ENCODE measurements at regions not wholly inside any gene's neighbourhood (a gene's known extent, or its start where the extent isn't known, plus 50 kb on each side); places are given as distances from the start of the nearest gene placed in this dataset.
"Not testable (repeated sequence)": the region's sequence is repeated elsewhere in the genome, so short reads cannot be mapped to it uniquely, and the experiment has no call there.

- no peak for DNase-seq (ENCODE audit: low spot score)
These were observed 678.0 kb upstream of the KCND2 start for GRCh38 chr7:119594956-119595355.

- DNase-seq (ENCODE audit: low spot score), result no peak
These were observed 676.3 kb upstream of the KCND2 start for GRCh38 chr7:119596651-119597050.

- DNase-seq (ENCODE audit: low spot score), result no peak
These were observed 666.7 kb upstream of the KCND2 start for GRCh38 chr7:119606297-119606696.

- no peak for DNase-seq (ENCODE audit: low spot score)
These were observed 652.2 kb upstream of the KCND2 start for GRCh38 chr7:119620769-119621168.

- DNase-seq (ENCODE audit: low spot score), result no peak
These were observed 649.5 kb upstream of the KCND2 start for GRCh38 chr7:119623427-119623826.

- no peak for DNase-seq (ENCODE audit: low spot score)
These were observed 642.5 kb upstream of the KCND2 start for GRCh38 chr7:119630406-119630969.

GRCh38 chr7:119633812-119634211, 639.2 kb upstream of the KCND2 start:
- DNase-seq (ENCODE audit: low spot score), result not testable (repeated sequence)

- no peak for DNase-seq (ENCODE audit: low spot score)
These were observed 632.6 kb upstream of the KCND2 start for GRCh38 chr7:119640326-119640725.

- no peak for DNase-seq (ENCODE audit: low spot score)
These were observed 632.1 kb upstream of the KCND2 start for GRCh38 chr7:119640861-119641260.

GRCh38 chr7:119643558-119643957, 629.4 kb upstream of the KCND2 start:
- DNase-seq (ENCODE audit: low spot score), result no peak

- DNase-seq (ENCODE audit: low spot score), result no peak
These were observed 625.7 kb upstream of the KCND2 start for GRCh38 chr7:119647286-119647685.

- not testable (repeated sequence) for DNase-seq (ENCODE audit: low spot score)
These were observed 624.2 kb upstream of the KCND2 start for GRCh38 chr7:119648752-119649151.

GRCh38 chr7:119660080-119660479, 612.9 kb upstream of the KCND2 start:
- no peak for DNase-seq (ENCODE audit: low spot score)

- no peak for DNase-seq (ENCODE audit: low spot score)
These were observed 608.4 kb upstream of the KCND2 start for GRCh38 chr7:119664601-119665000.

- no peak for DNase-seq (ENCODE audit: low spot score)
These were observed 607.2 kb upstream of the KCND2 start for GRCh38 chr7:119665796-119666195.

GRCh38 chr7:119681336-119681735, 591.6 kb upstream of the KCND2 start:
- no peak for DNase-seq (ENCODE audit: low spot score)

- no peak for DNase-seq (ENCODE audit: low spot score)
These were observed 588.2 kb upstream of the KCND2 start for GRCh38 chr7:119684763-119685162.

- no peak for DNase-seq (ENCODE audit: low spot score)
These were observed 587.1 kb upstream of the KCND2 start for GRCh38 chr7:119685906-119686305.

- no peak for DNase-seq (ENCODE audit: low spot score)
These were observed 584.1 kb upstream of the KCND2 start for GRCh38 chr7:119688831-119689230.

GRCh38 chr7:119692541-119692940, 580.4 kb upstream of the KCND2 start:
- DNase-seq (ENCODE audit: low spot score), result no peak

GRCh38 chr7:119694506-119694905, 578.5 kb upstream of the KCND2 start:
- no peak for DNase-seq (ENCODE audit: low spot score)

GRCh38 chr7:119696336-119696735, 576.6 kb upstream of the KCND2 start:
- DNase-seq (ENCODE audit: low spot score), result no peak

- DNase-seq (ENCODE audit: low spot score), result no peak
These were observed 569.1 kb upstream of the KCND2 start for GRCh38 chr7:119703895-119704294.

- no peak for DNase-seq (ENCODE audit: low spot score)
These were observed 566.4 kb upstream of the KCND2 start for GRCh38 chr7:119706608-119707007.

- no peak for DNase-seq (ENCODE audit: low spot score)
These were observed 564.1 kb upstream of the KCND2 start for GRCh38 chr7:119708891-119709290.

Data from COLO829 (cell line).